SU-DHL-6 (cell line): ENCODE measurements at regions not wholly inside any gene's neighbourhood (a gene's known extent, or its start where the extent isn't known, plus 50 kb on each side); places are given as distances from the start of the nearest gene placed in this dataset.

ENCODE experiments used
- EZH2phosphoT487 ChIP-seq: fragments of 200-600 bp; sonication (generic), shearing (Covaris generic); conservative IDR thresholded peaks from 2 replicates; pipeline ENCODE4 v1.6.1; 2018; ENCODE audit warnings: mild to moderate bottlenecking, antibody characterized with exemption, low read length, moderate library complexity, mixed read lengths
- TF ChIP-seq, protein P1 (sequence below): fragments of 200-600 bp; sonication (generic); IDR thresholded peaks from one replicate; pipeline ENCODE4 v1.5.1; 2017; ENCODE audit warnings: antibody characterized with exemption, mild to moderate bottlenecking, low read length, moderate library complexity; ENCODE audit not compliant: insufficient read depth, poor library complexity, severe bottlenecking

DNA sequence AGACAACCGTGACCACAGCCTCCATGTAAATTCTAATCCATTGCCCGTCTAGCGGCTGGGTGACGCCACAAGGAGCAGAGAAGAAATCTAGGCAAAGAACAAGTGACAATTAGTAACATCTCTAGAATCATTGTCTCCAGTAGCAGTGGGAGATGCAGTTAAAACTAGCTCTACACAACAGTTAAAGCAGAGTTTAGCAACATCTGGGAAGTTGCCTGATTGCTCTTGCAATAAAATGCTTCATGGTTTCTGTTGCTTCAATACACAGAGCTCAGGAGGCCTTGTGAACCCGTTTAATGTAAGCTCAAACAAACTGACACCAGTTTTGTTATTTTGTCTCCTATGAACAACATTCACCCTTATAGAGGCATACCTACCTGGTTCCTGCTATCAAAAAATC, 369.8 kb upstream of the PDE4D start:
- TF ChIP-seq, protein P1, sequence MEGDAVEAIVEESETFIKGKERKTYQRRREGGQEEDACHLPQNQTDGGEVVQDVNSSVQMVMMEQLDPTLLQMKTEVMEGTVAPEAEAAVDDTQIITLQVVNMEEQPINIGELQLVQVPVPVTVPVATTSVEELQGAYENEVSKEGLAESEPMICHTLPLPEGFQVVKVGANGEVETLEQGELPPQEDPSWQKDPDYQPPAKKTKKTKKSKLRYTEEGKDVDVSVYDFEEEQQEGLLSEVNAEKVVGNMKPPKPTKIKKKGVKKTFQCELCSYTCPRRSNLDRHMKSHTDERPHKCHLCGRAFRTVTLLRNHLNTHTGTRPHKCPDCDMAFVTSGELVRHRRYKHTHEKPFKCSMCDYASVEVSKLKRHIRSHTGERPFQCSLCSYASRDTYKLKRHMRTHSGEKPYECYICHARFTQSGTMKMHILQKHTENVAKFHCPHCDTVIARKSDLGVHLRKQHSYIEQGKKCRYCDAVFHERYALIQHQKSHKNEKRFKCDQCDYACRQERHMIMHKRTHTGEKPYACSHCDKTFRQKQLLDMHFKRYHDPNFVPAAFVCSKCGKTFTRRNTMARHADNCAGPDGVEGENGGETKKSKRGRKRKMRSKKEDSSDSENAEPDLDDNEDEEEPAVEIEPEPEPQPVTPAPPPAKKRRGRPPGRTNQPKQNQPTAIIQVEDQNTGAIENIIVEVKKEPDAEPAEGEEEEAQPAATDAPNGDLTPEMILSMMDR = no peak
- TF ChIP-seq EZH2phosphoT487 = no peak
